Endothelial cell of umbilical vein (primary cell): ENCODE measurements at regions not wholly inside any gene's neighbourhood (a gene's known extent, or its start where the extent isn't known, plus 50 kb on each side); places are given as distances from the start of the nearest gene placed in this dataset.

Source experiments
- BruUV-seq: library from RNA; stranded (reverse); fragments of 400-500 nt; replicated peaks from 2 replicates; lab custom pipeline; 2021; lab: Mats Ljungman, UMichigan
- CTCF ChIA-PET: fragments of 300-600, 350-600 bp; sonication (Branson Sonifier 250); formaldehyde crosslinking; loops from one replicate; lab custom pipeline; 2021; ENCODE audit warnings: antibody characterized with exemption, inconsistent platforms; lab: Charles Lee
- POLR2A ChIA-PET: fragments of 300-600, 350-600 bp; sonication (Branson Sonifier 250); formaldehyde crosslinking; loops from one replicate; lab custom pipeline; 2021; ENCODE audit warnings: antibody characterized with exemption, inconsistent platforms; lab: Charles Lee
- DNase-seq: peaks from one replicate; pipeline ENCODE4 v3.0.0-alpha.2; 2011; ENCODE audit warnings: low read depth, low spot score
- FAIRE-seq: peaks from 2 replicates; lab custom pipeline; 2011; peaks lifted over from hg19 to GRCh38; lab: Jason Lieb, UNC
- H2AFZ ChIP-seq: 2 replicates; pipeline ENCODE4 v1.6.0; 2012; ENCODE audit warnings: low read depth, low read length, control low read depth, inconsistent platforms
- H3K27ac ChIP-seq: 2 replicates; pipeline ENCODE4 v1.5.1; 2011; ENCODE audit warnings: low read depth, mild to moderate bottlenecking, control low read depth, low read length, moderate library complexity; ENCODE audit not compliant: insufficient read depth
- H3K27me3 ChIP-seq, 2 experiments: 2 replicates each; pipeline versions ENCODE4 v1.6.0 to v1.6.1; 2011; ENCODE audit warnings: low read length in 2 of 2, mixed read lengths in 1 of 2; ENCODE audit not compliant: control insufficient read depth in 2 of 2, insufficient read depth in 2 of 2
- H3K36me3 ChIP-seq, 2 experiments: 2 replicates in 1 of 2; 3 replicates in 1 of 2; pipeline ENCODE4 v1.5.1; 2011; ENCODE audit warnings: low read length in 2 of 2, mild to moderate bottlenecking in 1 of 2, moderate library complexity in 1 of 2; ENCODE audit not compliant: control insufficient read depth in 2 of 2, insufficient read depth in 2 of 2; ENCODE audit errors: extremely low read depth in 1 of 2
- H3K4me1 ChIP-seq: 3 replicates; pipeline ENCODE4 v1.5.1; 2011; ENCODE audit warnings: mild to moderate bottlenecking, low read length; ENCODE audit not compliant: control insufficient read depth, insufficient read depth; ENCODE audit errors: extremely low read depth
- H3K4me2 ChIP-seq: 2 replicates; pipeline ENCODE4 v1.6.1; 2011; ENCODE audit warnings: low read length, control low read depth, mixed read lengths; ENCODE audit not compliant: insufficient read depth
- H3K4me3 ChIP-seq, 3 experiments: fragments of 200-600 bp in 1 of 3; sonication (generic), shearing (Covaris generic) in 1 of 3; replicated peaks in 1 of 3; 2 replicates each; pipeline ENCODE4 v1.5.1; 2011 to 2016; ENCODE audit warnings: control low read depth in 3 of 3, low read length in 3 of 3, mild to moderate bottlenecking in 2 of 3, inconsistent platforms in 1 of 3, low read depth in 1 of 3, moderate library complexity in 1 of 3; ENCODE audit not compliant: insufficient read depth in 1 of 3
- H3K79me2 ChIP-seq: 2 replicates; pipeline ENCODE4 v1.6.0; 2012; ENCODE audit warnings: low read length, inconsistent platforms; ENCODE audit not compliant: control insufficient read depth, insufficient read depth
- H3K9ac ChIP-seq: replicated peaks from 2 replicates; pipeline ENCODE3; 2011; ENCODE audit warnings: low read length, control low read depth; ENCODE audit not compliant: insufficient read depth; ENCODE audit errors: extremely low read depth
- H3K9me1 ChIP-seq: replicated peaks from 3 replicates; pipeline ENCODE4 v1.6.0; 2011; ENCODE audit warnings: mild to moderate bottlenecking, low read length; ENCODE audit not compliant: control insufficient read depth, insufficient read depth; ENCODE audit errors: extremely low read depth
- H3K9me3 ChIP-seq: replicated peaks from 2 replicates; pipeline ENCODE4 v1.5.1; 2012; ENCODE audit warnings: low read length, inconsistent platforms; ENCODE audit not compliant: control insufficient read depth, insufficient read depth
- H4K20me1 ChIP-seq: replicated peaks from 2 replicates; pipeline ENCODE3; 2011; ENCODE audit warnings: mild to moderate bottlenecking, low read length; ENCODE audit not compliant: control insufficient read depth, insufficient read depth; ENCODE audit errors: extremely low read depth
- EZH2 ChIP-seq: IDR thresholded peaks from 2 replicates; pipeline ENCODE4 v1.6.1; 2012; ENCODE audit warnings: borderline replicate concordance, low read depth, mild to moderate bottlenecking, moderate library complexity, low read length, inconsistent platforms; ENCODE audit not compliant: severe bottlenecking
- FOS ChIP-seq: IDR thresholded peaks from 2 replicates; pipeline ENCODE4 v1.6.1; 2011; ENCODE audit warnings: mild to moderate bottlenecking, low read length, moderate library complexity, borderline replicate concordance; ENCODE audit not compliant: insufficient read depth
- GATA2 ChIP-seq: IDR thresholded peaks from 2 replicates; pipeline ENCODE4 v1.7.0; 2011; ENCODE audit warnings: low read depth, mild to moderate bottlenecking, moderate library complexity, mixed read lengths, low read length; ENCODE audit not compliant: insufficient read length, insufficient read depth
- JUN ChIP-seq: IDR thresholded peaks from 2 replicates; pipeline ENCODE4 v1.6.1; 2011; ENCODE audit warnings: borderline replicate concordance, low read depth; ENCODE audit not compliant: insufficient read length, insufficient read depth
- MAX ChIP-seq: IDR thresholded peaks from 2 replicates; pipeline ENCODE4 v1.6.1; 2011; ENCODE audit not compliant: insufficient read depth, insufficient read length
- MYC ChIP-seq: IDR thresholded peaks from one replicate; pipeline ENCODE4 v1.6.1; 2011; ENCODE audit warnings: mild to moderate bottlenecking, low read depth, low read length
- POLR2A ChIP-seq: IDR thresholded peaks from 2 replicates; pipeline ENCODE4 v1.6.1; 2012; ENCODE audit warnings: low read depth, mild to moderate bottlenecking, control low read depth, low read length
- POLR2AphosphoS5 ChIP-seq: IDR thresholded peaks from 2 replicates; pipeline ENCODE4 v1.6.1; 2012; ENCODE audit warnings: low read depth, mild to moderate bottlenecking, control low read depth, low read length, moderate library complexity; ENCODE audit not compliant: insufficient read depth
- dilution Hi-C: fragments of 300-500 bp; cut with MboI; formaldehyde crosslinking; loops from one replicate; pipeline ENCODE4 v1.15.0; 2019; ENCODE audit warnings: low sequenced_read_pairs; ENCODE audit not compliant: extremely low pct_ligation_motif_present
- intact Hi-C: fragments of 100-400 bp; cut with micrococcal nuclease; formaldehyde crosslinking; loops from one replicate; pipeline ENCODE4 v1.10.0; 2022
- TF ChIP-seq, protein P1 (sequence below), 2 donors: IDR thresholded peaks; 1 replicate in 1 of 2; 2 replicates in 1 of 2; pipeline ENCODE4 v1.5.1; 2011; ENCODE audit warnings: low read length in 2 of 2, mild to moderate bottlenecking in 2 of 2, moderate library complexity in 2 of 2, control low read depth in 1 of 2, inconsistent platforms in 1 of 2, low read depth in 1 of 2; ENCODE audit not compliant: insufficient read depth in 1 of 2; ENCODE audit errors: extremely low read depth in 1 of 2

GRCh38 chr22:49423125-49423650, 404.5 kb downstream of the BRD1 start:
- ChIA-PET CTCF (no interaction called here), POLR2A (no interaction called here)
- Histone ChIP-seq H3K79me2 (no peaks in the 10 kb centered on the region), H3K27ac (no peak overlapping the region), H3K9ac (no peak overlapping the region), H3K9me3 (peaks cover 3% of the 10 kb centered on the region), H2AFZ (no peak overlapping the region), H3K9me1 (no peaks in the 10 kb centered on the region), H3K4me2 (no peak overlapping the region), H3K36me3 (no peaks in the 10 kb centered on the region), H3K27me3 (no peaks in the 10 kb centered on the region), H4K20me1 (no peaks in the 10 kb centered on the region), H3K4me3 (no peak overlapping the region), H3K4me1 (no peaks in the 10 kb centered on the region)
- no TSS peak for BruUV-seq
- TF ChIP-seq GATA2 (no peak), FOS (no peak), JUN (no peak), MYC (no peak), EZH2 (no peak), POLR2AphosphoS5 (no peak), MAX (no peak), POLR2A (no peak)
- TF ChIP-seq, protein P1, sequence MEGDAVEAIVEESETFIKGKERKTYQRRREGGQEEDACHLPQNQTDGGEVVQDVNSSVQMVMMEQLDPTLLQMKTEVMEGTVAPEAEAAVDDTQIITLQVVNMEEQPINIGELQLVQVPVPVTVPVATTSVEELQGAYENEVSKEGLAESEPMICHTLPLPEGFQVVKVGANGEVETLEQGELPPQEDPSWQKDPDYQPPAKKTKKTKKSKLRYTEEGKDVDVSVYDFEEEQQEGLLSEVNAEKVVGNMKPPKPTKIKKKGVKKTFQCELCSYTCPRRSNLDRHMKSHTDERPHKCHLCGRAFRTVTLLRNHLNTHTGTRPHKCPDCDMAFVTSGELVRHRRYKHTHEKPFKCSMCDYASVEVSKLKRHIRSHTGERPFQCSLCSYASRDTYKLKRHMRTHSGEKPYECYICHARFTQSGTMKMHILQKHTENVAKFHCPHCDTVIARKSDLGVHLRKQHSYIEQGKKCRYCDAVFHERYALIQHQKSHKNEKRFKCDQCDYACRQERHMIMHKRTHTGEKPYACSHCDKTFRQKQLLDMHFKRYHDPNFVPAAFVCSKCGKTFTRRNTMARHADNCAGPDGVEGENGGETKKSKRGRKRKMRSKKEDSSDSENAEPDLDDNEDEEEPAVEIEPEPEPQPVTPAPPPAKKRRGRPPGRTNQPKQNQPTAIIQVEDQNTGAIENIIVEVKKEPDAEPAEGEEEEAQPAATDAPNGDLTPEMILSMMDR (IDR thresholded peaks at IDR 0.05; ENCODE audit: extremely low read depth in 1 of 2, insufficient read depth in 1 of 2, low read depth in 1 of 2, low read length in 2 of 2) = no peak
- FAIRE-seq (no peak), DNase-seq (no peak)
- dilution Hi-C loops = no loop called here
- intact Hi-C loops = no loop called here
